Renal pelvis (tissue), 1 donor: ENCODE measurements at regions not wholly inside any gene's neighbourhood (a gene's known extent, or its start where the extent isn't known, plus 50 kb on each side); places are given as distances from the start of the nearest gene placed in this dataset.
"Not testable (repeated sequence)": the region's sequence is repeated elsewhere in the genome, so short reads cannot be mapped to it uniquely, and the experiment has no call there.

Source experiments
- DNase-seq: peaks from one replicate; pipeline ENCODE4 v3.0.0-alpha.2; 2013

DNA sequence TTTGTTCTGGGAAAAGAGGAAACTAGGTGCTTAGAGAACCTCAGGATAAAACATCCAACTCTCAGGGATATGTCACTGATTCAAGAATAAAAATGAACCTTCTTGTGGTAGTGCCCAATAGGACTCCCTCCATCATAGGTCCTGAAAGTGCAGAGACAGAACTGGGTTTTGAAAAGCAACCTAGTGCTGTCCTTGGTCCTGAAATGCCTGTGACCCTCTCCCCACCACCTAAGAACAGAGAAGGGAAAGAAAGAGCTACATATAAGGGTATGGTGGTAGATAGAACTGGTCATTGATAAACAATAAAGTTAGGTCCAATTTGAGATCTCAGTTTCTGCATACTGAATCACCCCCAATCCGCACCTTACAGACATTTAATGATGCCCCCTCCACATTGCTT is 953.3 kb downstream of the XPNPEP1 start:
- peak; percentile 73 for DNase-seq

GRCh38 chr10:108966411-108966810 is 956.9 kb downstream of the XPNPEP1 start:
- no peak for DNase-seq

DNA sequence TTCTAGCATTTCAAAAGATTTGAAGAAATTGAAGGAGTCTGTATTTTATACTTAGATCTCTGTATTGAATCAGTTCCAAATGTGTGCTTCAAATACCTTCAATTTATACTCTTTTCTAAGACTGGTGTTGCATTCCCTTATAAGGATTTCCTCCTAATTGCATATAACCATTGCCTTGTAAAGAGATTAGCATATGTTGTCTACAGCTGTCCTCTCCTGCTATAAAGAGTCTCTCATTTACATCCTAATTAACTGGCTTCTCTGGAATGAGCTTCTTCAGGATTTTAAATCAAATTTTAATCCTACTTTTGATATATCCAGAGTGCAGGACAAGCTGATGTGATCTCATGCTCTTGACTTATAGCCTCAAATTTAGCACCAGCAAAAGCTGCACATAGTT is 957.3 kb downstream of the XPNPEP1 start:
- DNase-seq, result no peak

- DNase-seq, result no peak
Measured at GRCh38 chr10:108962172-108962571, 961.1 kb downstream of the XPNPEP1 start.

DNA sequence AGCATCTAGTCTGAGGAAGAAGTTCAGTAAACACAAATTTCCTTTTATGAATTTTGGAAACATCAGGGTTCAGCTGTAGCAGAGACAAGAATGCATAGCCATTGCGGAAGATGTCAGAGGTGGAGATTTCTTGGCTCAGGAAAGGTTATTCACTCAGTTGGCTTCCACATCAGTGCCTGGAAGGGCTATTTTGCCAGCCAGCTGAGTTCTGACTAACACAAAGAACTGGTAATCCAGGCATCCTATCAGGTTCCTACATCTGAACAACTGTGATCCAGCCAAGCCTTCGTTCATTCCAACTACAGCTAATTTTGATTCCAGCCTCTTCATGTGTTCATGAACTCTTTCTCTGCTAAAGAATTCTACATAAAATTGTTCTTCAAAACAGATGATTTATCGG is 965.6 kb downstream of the XPNPEP1 start:
- DNase-seq, result no peak

- no peak for DNase-seq
Measured at GRCh38 chr10:108956149-108956548, 967.2 kb downstream of the XPNPEP1 start.

DNA sequence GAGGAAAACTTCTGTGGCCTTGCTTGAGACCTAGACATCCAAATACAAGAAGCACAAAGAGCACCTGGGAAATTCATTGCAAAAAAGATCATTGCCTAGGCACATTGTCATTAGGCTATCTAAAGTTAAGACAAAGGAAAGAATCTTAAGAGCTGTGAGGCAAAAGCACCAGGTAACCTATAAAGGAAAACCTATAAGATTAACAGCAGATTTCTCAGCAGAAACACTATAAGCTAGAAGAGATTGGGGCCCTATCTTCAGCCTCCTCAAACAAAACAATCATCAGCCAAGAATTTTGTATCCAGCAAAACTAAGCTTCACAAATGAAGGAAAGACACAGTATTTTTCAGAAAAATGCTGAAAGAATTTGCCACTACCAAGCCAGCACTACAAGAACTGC is 1003.3 kb downstream of the XPNPEP1 start:
- not testable (repeated sequence) for DNase-seq

GRCh38 chr10:108913300-108913699 is 1010.0 kb downstream of the XPNPEP1 start:
- no peak for DNase-seq

DNA sequence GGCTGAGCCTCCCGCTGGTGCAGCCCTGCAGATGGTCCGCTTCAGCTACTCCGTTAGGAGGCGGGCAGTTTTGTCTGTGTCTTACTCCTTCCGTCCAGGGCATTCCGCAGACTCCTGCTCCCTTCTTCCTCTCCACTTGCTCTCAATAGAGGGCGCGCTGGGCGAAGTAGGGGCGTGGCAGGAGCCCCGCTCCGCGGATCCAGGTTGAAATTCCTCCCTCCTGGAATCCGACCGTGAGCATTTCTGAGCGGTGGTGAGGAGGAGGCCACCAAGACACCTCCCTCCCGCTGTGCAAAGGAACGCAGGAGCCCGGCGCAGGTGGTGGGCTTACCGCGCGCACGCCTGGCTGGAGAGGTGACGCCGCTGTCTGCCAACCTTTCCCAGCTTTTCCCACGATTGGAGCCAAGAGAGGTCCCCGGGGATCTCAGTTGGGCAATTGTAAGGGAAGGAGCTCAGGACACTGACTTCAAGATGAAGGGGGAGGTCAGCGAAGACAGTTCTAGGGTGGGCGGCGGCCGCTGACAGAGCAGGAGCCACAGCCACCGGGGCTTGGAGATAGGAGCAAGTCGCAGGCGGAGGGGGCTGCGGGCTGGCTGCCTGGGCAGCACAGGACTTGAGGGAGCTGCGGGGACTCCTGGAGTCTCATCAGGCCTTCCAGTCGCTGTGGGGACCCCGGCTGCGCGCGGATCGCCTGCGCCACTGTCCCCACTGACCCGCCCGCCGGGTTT is 1011.3 kb downstream of the XPNPEP1 start:
- DNase-seq, result peak; percentile 85

DNA sequence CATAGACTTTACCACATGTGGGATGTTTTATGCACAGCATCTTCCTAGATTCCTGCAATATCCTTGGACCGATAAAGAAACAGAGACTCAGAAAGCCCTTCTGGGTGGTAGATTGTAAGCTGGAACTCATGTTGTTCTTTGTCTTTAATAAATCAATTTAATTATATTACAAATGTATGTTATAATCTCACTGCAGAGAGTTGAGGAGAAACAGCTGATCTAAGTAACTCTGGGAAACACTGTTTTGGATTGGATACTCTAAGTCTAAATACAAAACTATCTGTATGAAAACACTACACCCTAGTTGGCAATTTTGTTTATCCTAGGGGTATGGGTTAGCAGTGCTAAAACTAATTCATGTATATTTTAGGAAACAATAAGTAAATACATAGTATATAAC is 1015.2 kb downstream of the XPNPEP1 start:
- DNase-seq, result peak; percentile 58

- no peak for DNase-seq
Measured at GRCh38 chr10:108905821-108906220, 1017.5 kb downstream of the XPNPEP1 start.

GRCh38 chr10:108905171-108905570 is 1018.1 kb downstream of the XPNPEP1 start:
- no peak for DNase-seq

GRCh38 chr10:108904163-108904838 is 1019.0 kb downstream of the XPNPEP1 start:
- no peak for DNase-seq

DNA sequence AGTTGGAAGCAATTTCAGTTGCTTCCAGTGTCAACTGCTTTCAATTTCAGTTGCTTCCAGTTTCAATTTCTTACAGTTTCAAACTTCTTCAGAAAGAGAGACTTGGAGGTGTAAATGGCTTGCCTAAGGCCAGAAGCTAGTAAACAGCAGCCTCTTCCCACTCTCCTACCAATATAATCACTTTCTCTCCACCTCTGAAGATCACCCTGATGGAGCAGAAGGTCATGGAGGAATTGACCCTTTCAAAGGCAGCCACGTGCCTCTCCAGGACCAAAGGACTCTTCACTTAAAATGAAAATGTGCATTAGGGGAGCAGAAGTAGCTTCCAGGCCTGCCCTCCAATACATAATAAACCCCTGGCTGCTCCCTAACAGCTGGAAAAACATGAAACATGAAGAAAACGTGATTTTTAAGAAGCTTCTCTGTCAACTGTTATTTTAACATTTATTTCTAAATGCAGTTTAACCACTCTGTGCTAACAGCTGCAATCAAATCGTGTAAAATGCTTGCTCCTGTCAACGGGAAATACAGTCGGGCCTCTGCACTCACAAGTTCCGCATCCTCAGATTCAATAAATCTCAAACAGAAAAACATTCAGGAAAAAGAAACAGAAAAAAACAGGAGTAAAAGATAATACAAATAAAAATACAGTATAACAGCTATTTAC is 1020.6 kb downstream of the XPNPEP1 start:
- peak; percentile 76 for DNase-seq

DNA sequence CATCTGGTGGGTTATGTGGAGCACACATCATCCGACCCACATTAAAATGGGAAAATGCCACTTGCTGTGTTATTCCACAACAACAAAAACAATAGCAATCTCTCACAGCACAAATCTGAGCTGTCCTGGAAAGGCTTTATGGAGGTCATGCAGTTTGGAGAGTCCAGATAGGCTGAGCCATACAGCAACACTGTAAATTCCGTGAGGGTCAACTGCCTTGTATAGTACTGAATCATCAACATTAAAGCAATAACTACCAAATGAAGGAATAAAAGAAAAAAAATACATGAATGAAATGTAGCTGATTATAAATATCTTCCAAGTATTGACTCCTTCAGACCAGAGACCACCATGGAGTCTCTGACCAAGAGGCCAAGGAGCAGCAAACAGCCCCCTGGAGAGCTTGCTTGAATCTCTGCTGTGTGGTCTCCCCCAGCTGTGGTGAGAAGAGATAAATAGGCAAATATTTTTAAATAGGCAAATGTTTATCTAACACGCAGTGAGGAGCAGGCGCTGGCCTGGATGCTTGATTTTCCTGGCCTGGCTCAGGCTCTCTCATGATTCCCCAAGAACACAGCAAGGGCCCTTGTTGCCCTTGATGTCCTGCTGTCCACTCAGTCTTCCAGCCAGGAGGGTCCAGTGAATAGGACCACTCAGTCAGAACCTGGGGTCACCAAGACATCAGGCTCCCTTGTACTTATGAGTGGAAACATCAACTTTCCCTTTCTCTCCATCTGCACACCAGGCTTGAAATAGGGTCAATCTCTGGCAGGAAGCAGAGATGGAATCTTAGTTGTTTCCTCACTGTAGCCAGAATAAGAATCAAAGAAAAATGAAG is 1021.3 kb downstream of the XPNPEP1 start:
- peak; percentile 65 for DNase-seq

DNA sequence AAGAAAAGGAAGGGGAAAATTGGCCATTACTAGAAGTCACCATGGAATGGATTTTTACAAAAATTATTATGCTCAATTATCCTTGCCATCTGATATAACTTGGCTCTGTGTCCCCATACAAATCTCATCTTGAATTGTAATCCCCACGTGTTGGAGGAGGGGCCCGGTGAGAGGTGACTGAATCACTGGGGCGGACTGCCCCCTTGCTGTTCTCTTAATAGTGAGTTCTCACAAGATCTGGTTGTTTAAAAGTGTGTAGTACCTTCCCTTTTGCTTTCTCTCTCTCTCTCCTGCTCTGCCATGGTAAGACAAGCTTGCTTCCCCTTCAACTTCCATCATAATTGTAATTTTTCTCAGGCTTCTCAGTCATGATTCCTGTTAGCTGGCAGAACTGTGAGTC is 1023.6 kb downstream of the XPNPEP1 start:
- no peak for DNase-seq

- no peak for DNase-seq
Measured at GRCh38 chr10:108894402-108895301, 1028.7 kb downstream of the XPNPEP1 start.

- no peak for DNase-seq
Measured at GRCh38 chr10:108877095-108877561, 1046.2 kb downstream of the XPNPEP1 start.

- no peak for DNase-seq
Measured at GRCh38 chr10:108872854-108873253, 1050.5 kb downstream of the XPNPEP1 start.

- no peak for DNase-seq
Measured at GRCh38 chr10:108868881-108869280, 1054.4 kb downstream of the XPNPEP1 start.
